Sigmoid colon (tissue), 4 donors: ENCODE measurements at regions not wholly inside any gene's neighbourhood (a gene's known extent, or its start where the extent isn't known, plus 50 kb on each side); places are given as distances from the start of the nearest gene placed in this dataset.

ENCODE experiments used
- CTCF ChIP-seq, 4 experiments: fragments of 450-650 bp in 3 of 4; fragments of 200-600 bp in 1 of 4; IDR thresholded peaks; one replicate each; pipeline ENCODE4 v1.5.1; 2016 to 2019; ENCODE audit warnings: antibody characterized with exemption in 4 of 4, mild to moderate bottlenecking in 3 of 4, moderate library complexity in 2 of 4
- EP300 ChIP-seq, 4 donors: sonication (generic); formaldehyde crosslinking; IDR thresholded peaks; one replicate each; pipeline ENCODE4 v1.6.1; 2017; ENCODE audit warnings: antibody characterized with exemption in 4 of 4

GRCh38 chr16:85561248-85562092 is 51.7 kb upstream of the GSE1 start:
- TF ChIP-seq CTCF (IDR thresholded peaks at IDR 0.05) (no peak), EP300 (IDR thresholded peaks at IDR 0.05) (no peak)
